Cerebellar nuclear complex (tissue), 1 donor: ENCODE measurements at regions not wholly inside any gene's neighbourhood (a gene's known extent, or its start where the extent isn't known, plus 50 kb on each side); places are given as distances from the start of the nearest gene placed in this dataset.

ENCODE experiments used
- DNase-seq, 2 experiments: peaks; one replicate each; lab custom pipeline; 2025; lab: John Stamatoyannopoulos, UW

- DNase-seq, result no peak
Measured at GRCh38 chr9:12874395-12874794, 99.6 kb downstream of the LURAP1L start.

GRCh38 chr9:12875191-12875590 is 100.4 kb downstream of the LURAP1L start:
- no peak for DNase-seq

GRCh38 chr9:12876872-12877271 is 102.1 kb downstream of the LURAP1L start:
- no peak for DNase-seq

- DNase-seq, result no peak
Measured at GRCh38 chr9:12878351-12878978, 103.6 kb downstream of the LURAP1L start.

GRCh38 chr9:12879961-12880360 is 105.1 kb downstream of the LURAP1L start:
- no peak for DNase-seq

- no peak for DNase-seq
Measured at GRCh38 chr9:12880406-12881015, 105.7 kb downstream of the LURAP1L start.

GRCh38 chr9:12882430-12882829 is 107.6 kb downstream of the LURAP1L start:
- DNase-seq, result no peak

GRCh38 chr9:12884736-12885395 is 110.0 kb downstream of the LURAP1L start:
- peak in 1 of 2 experiments; percentile 34 for DNase-seq

- no peak for DNase-seq
Measured at GRCh38 chr9:12889402-12890106, 114.7 kb downstream of the LURAP1L start.

GRCh38 chr9:12891588-12891987 is 116.8 kb downstream of the LURAP1L start:
- no peak for DNase-seq

- no peak for DNase-seq
Measured at GRCh38 chr9:12903316-12903715, 128.5 kb downstream of the LURAP1L start.

GRCh38 chr9:12904261-12905000 is 129.6 kb downstream of the LURAP1L start:
- no peak for DNase-seq

- DNase-seq, result no peak
Measured at GRCh38 chr9:12906646-12907045, 131.8 kb downstream of the LURAP1L start.

GRCh38 chr9:12908895-12909294 is 134.1 kb downstream of the LURAP1L start:
- no peak for DNase-seq

- no peak for DNase-seq
Measured at GRCh38 chr9:12915366-12915954, 140.6 kb downstream of the LURAP1L start.

GRCh38 chr9:12916042-12916441 is 141.2 kb downstream of the LURAP1L start:
- no peak for DNase-seq

- DNase-seq, result no peak
Measured at GRCh38 chr9:12920437-12920836, 145.6 kb downstream of the LURAP1L start.

- DNase-seq, result no peak
Measured at GRCh38 chr9:12921621-12922020, 146.8 kb downstream of the LURAP1L start.

- DNase-seq, result no peak
Measured at GRCh38 chr9:12922224-12922866, 147.5 kb downstream of the LURAP1L start.

- no peak for DNase-seq
Measured at GRCh38 chr9:12923468-12924009, 148.7 kb downstream of the LURAP1L start.

GRCh38 chr9:12930906-12931305 is 156.1 kb downstream of the LURAP1L start:
- DNase-seq, result no peak
